ENCODE measurements at regions not wholly inside any gene's neighbourhood (a gene's known extent, or its start where the extent isn't known, plus 50 kb on each side); places are given as distances from the start of the nearest gene placed in this dataset.

- no peaks in the 10 kb centered on the region for H3F3A ChIP-seq (ENCODE audit: insufficient read depth, low read length)
- no peak overlapping the region for H3K9ac ChIP-seq (ENCODE audit: low read length)
- no peaks in the 10 kb centered on the region for H3K9me2 ChIP-seq (ENCODE audit: low read depth, low read length)
- TF ChIP-seq CTCF (IDR thresholded peaks at IDR 0.05; ENCODE audit: low read length), result no peak
- TF ChIP-seq EZH2 (IDR thresholded peaks at IDR 0.05; ENCODE audit: borderline replicate concordance, low read length), result no peak
- H3K27ac ChIP-seq (ENCODE audit: low read depth, low read length, poor library complexity, severe bottlenecking), result no peak overlapping the region
- H3K9me3 ChIP-seq (ENCODE audit: low read length), result no peaks in the 10 kb centered on the region
- no peaks in the 10 kb centered on the region for H3K4me1 ChIP-seq (ENCODE audit: insufficient read depth, low read length, severe bottlenecking)
- no peaks in the 10 kb centered on the region for H4K20me1 ChIP-seq (ENCODE audit: insufficient read depth, low read length)
- H3K36me3 ChIP-seq (ENCODE audit: insufficient read depth, low read length), result no peaks in the 10 kb centered on the region
- H3K4me2 ChIP-seq (ENCODE audit: low read length), result no peak overlapping the region
- H3K27me3 ChIP-seq (ENCODE audit: insufficient read depth, low read length), result no peaks in the 10 kb centered on the region
- no peak overlapping the region for H3K4me3 ChIP-seq (ENCODE audit: low read depth, low read length, poor library complexity, severe bottlenecking)
- H2AFZ ChIP-seq (ENCODE audit: low read length), result no peak overlapping the region
- H3K79me2 ChIP-seq (ENCODE audit: insufficient read depth, low read length), result no peaks in the 10 kb centered on the region
Measured at GRCh38 chrX:128436397-128437103, 384.3 kb upstream of the ACTRT1 start.

- no peak overlapping the region for H2AFZ ChIP-seq (ENCODE audit: low read length)
- no peaks in the 10 kb centered on the region for H3K79me2 ChIP-seq (ENCODE audit: insufficient read depth, low read length)
- no peak overlapping the region for H3K27ac ChIP-seq (ENCODE audit: low read depth, low read length, poor library complexity, severe bottlenecking)
- no peak overlapping the region for H3K9ac ChIP-seq (ENCODE audit: low read length)
- H3K9me3 ChIP-seq (ENCODE audit: low read length), result no peaks in the 10 kb centered on the region
- H3K4me2 ChIP-seq (ENCODE audit: low read length), result no peak overlapping the region
- H3K36me3 ChIP-seq (ENCODE audit: insufficient read depth, low read length), result no peaks in the 10 kb centered on the region
- no peak for TF ChIP-seq CTCF (IDR thresholded peaks at IDR 0.05; ENCODE audit: low read length)
- no peak for TF ChIP-seq EZH2 (IDR thresholded peaks at IDR 0.05; ENCODE audit: borderline replicate concordance, low read length)
- H3F3A ChIP-seq (ENCODE audit: insufficient read depth, low read length), result no peaks in the 10 kb centered on the region
- no peaks in the 10 kb centered on the region for H3K9me2 ChIP-seq (ENCODE audit: low read depth, low read length)
- no peaks in the 10 kb centered on the region for H3K4me1 ChIP-seq (ENCODE audit: insufficient read depth, low read length, severe bottlenecking)
- H4K20me1 ChIP-seq (ENCODE audit: insufficient read depth, low read length), result no peaks in the 10 kb centered on the region
- H3K4me3 ChIP-seq (ENCODE audit: low read depth, low read length, poor library complexity, severe bottlenecking), result no peak overlapping the region
- no peaks in the 10 kb centered on the region for H3K27me3 ChIP-seq (ENCODE audit: insufficient read depth, low read length)
Measured at GRCh38 chrX:128425546-128425945, 373.3 kb upstream of the ACTRT1 start.

DNA sequence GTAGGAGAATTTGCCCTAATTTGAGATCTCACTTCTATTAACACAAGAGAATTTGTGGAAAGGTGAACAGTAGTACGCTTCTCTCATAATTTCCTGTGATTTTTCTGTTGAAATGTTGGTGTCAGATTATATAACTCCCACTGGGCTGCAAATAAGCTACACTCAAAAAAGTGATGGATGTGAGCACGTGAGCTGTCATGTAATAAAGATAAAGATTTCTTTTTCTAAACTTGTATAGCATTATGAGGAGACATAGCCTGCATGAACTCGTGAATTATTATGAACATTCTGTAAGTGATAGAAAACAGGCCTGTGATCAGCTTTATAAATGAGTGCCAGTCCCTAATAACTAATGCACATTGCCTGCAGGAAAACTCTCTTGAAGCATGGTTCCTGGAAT lies 356.6 kb upstream of the ACTRT1 start:
- Histone ChIP-seq H3K4me2 (ENCODE audit: low read length) (no peak overlapping the region), H3F3A (ENCODE audit: insufficient read depth, low read length) (no peaks in the 10 kb centered on the region), H3K27ac (ENCODE audit: low read depth, low read length, poor library complexity, severe bottlenecking) (no peak overlapping the region), H3K4me3 (ENCODE audit: low read depth, low read length, poor library complexity, severe bottlenecking) (no peak overlapping the region), H3K36me3 (ENCODE audit: insufficient read depth, low read length) (no peaks in the 10 kb centered on the region), H3K27me3 (ENCODE audit: insufficient read depth, low read length) (no peaks in the 10 kb centered on the region), H4K20me1 (ENCODE audit: insufficient read depth, low read length) (no peaks in the 10 kb centered on the region), H3K9me2 (ENCODE audit: low read depth, low read length) (no peaks in the 10 kb centered on the region), H3K79me2 (ENCODE audit: insufficient read depth, low read length) (no peaks in the 10 kb centered on the region), H3K9me3 (ENCODE audit: low read length) (no peaks in the 10 kb centered on the region), H3K4me1 (ENCODE audit: insufficient read depth, low read length, severe bottlenecking) (no peaks in the 10 kb centered on the region), H2AFZ (ENCODE audit: low read length) (no peak overlapping the region), H3K9ac (ENCODE audit: low read length) (no peak overlapping the region)
- no peak for TF ChIP-seq CTCF (IDR thresholded peaks at IDR 0.05; ENCODE audit: low read length)
- no peak for TF ChIP-seq EZH2 (IDR thresholded peaks at IDR 0.05; ENCODE audit: borderline replicate concordance, low read length)

Data from OCI-LY1 (cell line).